ENCODE measurements at regions not wholly inside any gene's neighbourhood (a gene's known extent, or its start where the extent isn't known, plus 50 kb on each side); places are given as distances from the start of the nearest gene placed in this dataset.

DNA sequence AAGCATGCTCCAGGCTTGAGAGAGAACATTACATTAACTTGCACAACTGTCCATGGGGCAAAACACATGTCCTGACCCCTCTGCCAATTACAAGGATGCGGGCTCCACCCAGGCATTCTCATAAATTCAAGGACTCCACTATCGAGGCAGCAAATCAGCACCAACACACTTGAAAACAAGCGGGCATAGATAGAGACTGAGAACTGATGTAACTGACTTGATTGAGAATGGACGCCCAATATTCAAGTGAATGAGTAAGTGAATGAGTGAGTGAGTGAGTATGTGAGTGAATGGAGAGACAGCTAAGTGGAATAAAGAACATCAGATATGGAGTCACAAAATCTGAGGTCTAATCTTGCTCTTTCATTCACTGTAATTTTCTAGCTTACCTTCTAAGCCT lies 75.0 kb upstream of the VSTM2B start:
- Histone ChIP-seq H3K4me3 (ENCODE audit: low read length) (no peak overlapping the region), H3K9me3 (ENCODE audit: insufficient read depth, low read length) (no peaks in the 10 kb centered on the region), H3K4me1 (ENCODE audit: low read length) (no peaks in the 10 kb centered on the region), H3K79me2 (ENCODE audit: low read length) (no peaks in the 10 kb centered on the region), H4K20me1 (ENCODE audit: insufficient read depth, low read length) (no peaks in the 10 kb centered on the region), H3K4me2 (ENCODE audit: low read length) (no peak overlapping the region), H3K9ac (ENCODE audit: low read length) (no peak overlapping the region), H3K27me3 (ENCODE audit: low read depth, low read length) (peaks cover 3% of the 10 kb centered on the region; the same call in 1 of the 2 replicates), H2AFZ (ENCODE audit: low read depth, low read length) (no peak overlapping the region), H3K36me3 (replicated peaks; ENCODE audit: low read depth, low read length) (no peaks in the 10 kb centered on the region), H3K27ac (ENCODE audit: low read length) (no peak overlapping the region)
- TF ChIP-seq, protein P1, sequence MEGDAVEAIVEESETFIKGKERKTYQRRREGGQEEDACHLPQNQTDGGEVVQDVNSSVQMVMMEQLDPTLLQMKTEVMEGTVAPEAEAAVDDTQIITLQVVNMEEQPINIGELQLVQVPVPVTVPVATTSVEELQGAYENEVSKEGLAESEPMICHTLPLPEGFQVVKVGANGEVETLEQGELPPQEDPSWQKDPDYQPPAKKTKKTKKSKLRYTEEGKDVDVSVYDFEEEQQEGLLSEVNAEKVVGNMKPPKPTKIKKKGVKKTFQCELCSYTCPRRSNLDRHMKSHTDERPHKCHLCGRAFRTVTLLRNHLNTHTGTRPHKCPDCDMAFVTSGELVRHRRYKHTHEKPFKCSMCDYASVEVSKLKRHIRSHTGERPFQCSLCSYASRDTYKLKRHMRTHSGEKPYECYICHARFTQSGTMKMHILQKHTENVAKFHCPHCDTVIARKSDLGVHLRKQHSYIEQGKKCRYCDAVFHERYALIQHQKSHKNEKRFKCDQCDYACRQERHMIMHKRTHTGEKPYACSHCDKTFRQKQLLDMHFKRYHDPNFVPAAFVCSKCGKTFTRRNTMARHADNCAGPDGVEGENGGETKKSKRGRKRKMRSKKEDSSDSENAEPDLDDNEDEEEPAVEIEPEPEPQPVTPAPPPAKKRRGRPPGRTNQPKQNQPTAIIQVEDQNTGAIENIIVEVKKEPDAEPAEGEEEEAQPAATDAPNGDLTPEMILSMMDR (IDR thresholded peaks at IDR 0.05; ENCODE audit: low read depth, low read length) = no peak

DNA sequence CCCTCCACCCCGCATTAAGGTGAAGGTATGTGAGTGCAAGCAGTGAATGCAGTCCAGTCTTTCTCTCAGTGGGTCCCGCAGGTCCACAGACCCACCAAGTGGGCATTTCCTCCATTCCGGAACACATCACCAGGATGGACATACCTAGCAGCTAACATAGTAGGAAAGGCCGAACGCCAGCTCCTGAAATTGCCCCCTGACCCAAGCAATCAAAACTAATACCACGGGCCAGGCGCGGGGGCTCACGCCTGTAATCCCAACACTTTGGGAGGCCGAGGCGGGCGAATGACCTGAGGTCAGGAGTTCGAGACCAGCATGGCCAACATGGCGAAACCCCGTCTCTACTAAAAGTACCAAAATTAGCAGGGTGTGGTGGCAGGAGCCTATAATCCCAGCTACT lies 71.7 kb upstream of the VSTM2B start:
- Histone ChIP-seq H3K36me3 (replicated peaks; ENCODE audit: low read depth, low read length) (no peaks in the 10 kb centered on the region), H3K79me2 (ENCODE audit: low read length) (no peaks in the 10 kb centered on the region), H3K9ac (ENCODE audit: low read length) (no peak overlapping the region), H3K4me1 (ENCODE audit: low read length) (no peaks in the 10 kb centered on the region), H3K27me3 (ENCODE audit: low read depth, low read length) (peaks cover 3% of the 10 kb centered on the region; the same call in 1 of the 2 replicates), H4K20me1 (ENCODE audit: insufficient read depth, low read length) (no peaks in the 10 kb centered on the region), H2AFZ (ENCODE audit: low read depth, low read length) (no peak overlapping the region), H3K9me3 (ENCODE audit: insufficient read depth, low read length) (peaks cover 11% of the 10 kb centered on the region), H3K4me3 (ENCODE audit: low read length) (no peak overlapping the region), H3K27ac (ENCODE audit: low read length) (no peak overlapping the region), H3K4me2 (ENCODE audit: low read length) (no peak overlapping the region)
- TF ChIP-seq, protein P1 (IDR thresholded peaks at IDR 0.05; ENCODE audit: low read depth, low read length) = no peak
- no peak for TF ChIP-seq EZH2phosphoT487 (IDR thresholded peaks at IDR 0.05; ENCODE audit: low read depth)

DNA sequence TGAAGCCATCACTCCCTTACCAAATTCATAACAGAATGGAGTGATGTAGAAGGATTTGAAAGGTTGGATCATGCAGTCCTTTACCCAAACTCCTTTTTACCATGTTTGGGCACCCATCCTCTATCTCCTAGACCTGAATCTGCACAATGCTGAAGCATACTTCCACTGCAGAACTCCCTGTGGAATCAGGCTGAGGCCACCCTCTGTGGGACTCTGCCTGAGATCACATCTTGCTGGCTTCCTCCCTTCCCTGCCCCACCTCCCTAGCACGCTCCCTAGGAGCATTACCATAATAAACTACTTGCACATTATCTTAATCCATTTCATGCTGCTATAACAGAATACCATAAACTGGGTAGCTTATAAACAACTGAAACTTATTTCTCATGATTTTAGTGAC lies 68.4 kb upstream of the VSTM2B start:
- no peak overlapping the region for H2AFZ ChIP-seq (ENCODE audit: low read depth, low read length)
- H3K27ac ChIP-seq (ENCODE audit: low read length) = no peak overlapping the region
- H3K79me2 ChIP-seq (ENCODE audit: low read length) = no peaks in the 10 kb centered on the region
- H3K9ac ChIP-seq (ENCODE audit: low read length) = no peak overlapping the region
- H3K4me2 ChIP-seq (ENCODE audit: low read length) = no peak overlapping the region
- TF ChIP-seq, protein P1 (IDR thresholded peaks at IDR 0.05; ENCODE audit: low read depth, low read length) = no peak
- TF ChIP-seq EZH2phosphoT487 (IDR thresholded peaks at IDR 0.05; ENCODE audit: low read depth) = no peak
- peaks cover 3% of the 10 kb centered on the region; the same call in 1 of the 2 replicates for H3K27me3 ChIP-seq (ENCODE audit: low read depth, low read length)
- H3K4me3 ChIP-seq (ENCODE audit: low read length) = no peak overlapping the region
- no peaks in the 10 kb centered on the region for H4K20me1 ChIP-seq (ENCODE audit: insufficient read depth, low read length)
- no peaks in the 10 kb centered on the region for H3K36me3 ChIP-seq (replicated peaks; ENCODE audit: low read depth, low read length)
- no peaks in the 10 kb centered on the region for H3K4me1 ChIP-seq (ENCODE audit: low read length)
- peaks cover 11% of the 10 kb centered on the region for H3K9me3 ChIP-seq (ENCODE audit: insufficient read depth, low read length)

DNA sequence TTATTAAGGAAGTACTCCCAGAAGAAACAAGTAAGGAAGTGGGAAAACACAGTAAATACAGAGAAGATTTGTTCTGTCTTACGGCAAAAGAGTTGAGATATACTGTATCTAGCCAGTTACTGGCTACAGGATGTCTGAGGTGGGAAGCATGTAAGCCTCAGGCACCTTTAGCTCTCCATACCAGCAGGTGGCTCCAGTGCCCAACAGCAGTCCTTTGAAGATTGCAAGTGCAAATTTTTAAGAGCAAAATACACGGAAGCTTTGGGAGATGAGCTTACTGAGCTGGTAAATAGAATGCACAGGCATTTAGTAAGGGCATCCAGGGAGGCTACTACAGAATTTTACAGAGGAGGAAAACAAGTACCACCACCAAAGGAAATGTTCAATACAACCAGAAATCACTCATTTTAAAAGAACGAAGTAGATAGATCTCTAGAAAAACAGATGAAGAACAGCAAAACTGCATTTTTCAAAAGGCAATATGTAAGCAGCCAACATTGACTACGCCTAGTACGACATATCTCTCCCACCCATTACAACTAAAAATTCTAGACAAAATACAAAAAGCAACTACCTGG lies 57.9 kb upstream of the VSTM2B start:
- Histone ChIP-seq H3K4me2 (ENCODE audit: low read length) (no peak overlapping the region), H3K36me3 (replicated peaks; ENCODE audit: low read depth, low read length) (no peaks in the 10 kb centered on the region), H3K79me2 (ENCODE audit: low read length) (no peaks in the 10 kb centered on the region), H3K27me3 (ENCODE audit: low read depth, low read length) (0 out of 2 replicates have a peak, but pooled peaks cover 3% of the 10 kb centered on the region), H2AFZ (ENCODE audit: low read depth, low read length) (no peak overlapping the region), H3K4me3 (ENCODE audit: low read length) (no peak overlapping the region), H3K27ac (ENCODE audit: low read length) (no peak overlapping the region), H3K4me1 (ENCODE audit: low read length) (no peaks in the 10 kb centered on the region), H4K20me1 (ENCODE audit: insufficient read depth, low read length) (no peaks in the 10 kb centered on the region), H3K9me3 (ENCODE audit: insufficient read depth, low read length) (no peaks in the 10 kb centered on the region; the same call in 1 of the 2 replicates), H3K9ac (ENCODE audit: low read length) (no peak overlapping the region)
- no peak for TF ChIP-seq EZH2phosphoT487 (IDR thresholded peaks at IDR 0.05; ENCODE audit: low read depth)
- TF ChIP-seq, protein P1 (IDR thresholded peaks at IDR 0.05; ENCODE audit: low read depth, low read length) = peak; percentile 71
